Neural progenitor cell (in vitro differentiated cells): ENCODE measurements at regions not wholly inside any gene's neighbourhood (a gene's known extent, or its start where the extent isn't known, plus 50 kb on each side); places are given as distances from the start of the nearest gene placed in this dataset.
"Not testable (repeated sequence)": the region's sequence is repeated elsewhere in the genome, so short reads cannot be mapped to it uniquely, and the experiment has no call there.

Experiments used
- DNase-seq: peaks from one replicate; pipeline ENCODE4 v3.0.0-alpha.2; 2016; ENCODE audit warnings: low spot score
- H2AFZ ChIP-seq: fragments of 200-600 bp; sonication (generic); replicated peaks from 2 replicates; pipeline ENCODE4 v1.6.1; 2016; ENCODE audit warnings: antibody characterized with exemption
- H3F3A ChIP-seq: fragments of 200-600 bp; sonication (generic); 2 replicates; pipeline ENCODE4 v1.6.1; 2016; ENCODE audit warnings: antibody characterized with exemption, low read depth
- H3K27ac ChIP-seq: fragments of 200-600 bp; sonication (generic); 2 replicates; pipeline ENCODE4 v1.5.1; 2016; ENCODE audit warnings: mild to moderate bottlenecking
- H3K27me3 ChIP-seq: fragments of 200-600 bp; sonication (generic); 2 replicates; pipeline ENCODE4 v1.6.1; 2016; ENCODE audit warnings: mild to moderate bottlenecking, moderate library complexity
- H3K36me3 ChIP-seq: fragments of 200-600 bp; sonication (generic); 2 replicates; pipeline ENCODE4 v1.5.1; 2016
- H3K4me1 ChIP-seq: fragments of 200-600 bp; sonication (generic); 2 replicates; pipeline ENCODE4 v1.6.1; 2016; ENCODE audit warnings: mixed run types
- H3K4me2 ChIP-seq: fragments of 200-600 bp; sonication (generic); 2 replicates; pipeline ENCODE4 v1.6.1; 2016
- H3K4me3 ChIP-seq: fragments of 200-600 bp; sonication (generic); 2 replicates; pipeline ENCODE4 v1.5.1; 2016
- H3K79me2 ChIP-seq: fragments of 200-600 bp; sonication (generic); 2 replicates; pipeline ENCODE4 v1.6.1; 2016; ENCODE audit warnings: low read depth
- H3K9ac ChIP-seq: fragments of 200-600 bp; sonication (generic); 2 replicates; pipeline ENCODE4 v1.6.1; 2016
- H3K9me3 ChIP-seq: fragments of 200-600 bp; sonication (generic); 2 replicates; pipeline ENCODE4 v1.5.1; 2016; ENCODE audit warnings: low read depth
- H4K20me1 ChIP-seq: fragments of 200-600 bp; sonication (generic); 2 replicates; pipeline ENCODE4 v1.6.1; 2016; ENCODE audit warnings: low read depth
- H3K27ac Mint-ChIP-seq: 3 replicates; pipeline ENCODE4 v1.8.0; 2021; ENCODE audit warnings: mixed read lengths
- H3K27me3 Mint-ChIP-seq: 2 replicates; pipeline ENCODE4 v1.8.0; 2022; ENCODE audit warnings: low read depth, mild to moderate bottlenecking, inconsistent platforms, moderate library complexity, mixed read lengths; ENCODE audit not compliant: insufficient read depth
- H3K36me3 Mint-ChIP-seq: 3 replicates; pipeline ENCODE4 v1.8.0; 2021; ENCODE audit warnings: mixed read lengths
- H3K4me1 Mint-ChIP-seq: 3 replicates; pipeline ENCODE4 v1.8.0; 2021; ENCODE audit warnings: mixed read lengths
- H3K4me3 Mint-ChIP-seq: 3 replicates; pipeline ENCODE4 v1.8.0; 2021; ENCODE audit warnings: mild to moderate bottlenecking, moderate library complexity, mixed read lengths
- H3K9me3 Mint-ChIP-seq: 3 replicates; pipeline ENCODE4 v1.8.0; 2020; ENCODE audit warnings: mixed read lengths
- CTCF ChIP-seq: fragments of 200-600 bp; sonication (generic); IDR thresholded peaks from 2 replicates; pipeline ENCODE4 v1.5.1; 2017; ENCODE audit warnings: antibody characterized with exemption, mild to moderate bottlenecking
- EZH2 ChIP-seq: fragments of 200-600 bp; sonication (generic); IDR thresholded peaks from 2 replicates; pipeline ENCODE4 v1.6.1; 2017; ENCODE audit warnings: antibody characterized with exemption, mild to moderate bottlenecking, moderate library complexity
- EZH2phosphoT487 ChIP-seq: fragments of 200-600 bp; sonication (generic); IDR thresholded peaks from 2 replicates; pipeline ENCODE4 v1.6.1; 2017; ENCODE audit warnings: antibody characterized with exemption

GRCh38 chr14:44453433-44454171 lies 53.5 kb downstream of the FSCB start:
- H3K27ac Mint-ChIP-seq = no peak overlapping the region
- no peaks in the 10 kb centered on the region for H3F3A ChIP-seq
- H3K36me3 Mint-ChIP-seq = no peaks in the 10 kb centered on the region
- no peaks in the 10 kb centered on the region for H3K4me1 ChIP-seq
- no peaks in the 10 kb centered on the region for H4K20me1 ChIP-seq
- H3K4me3 ChIP-seq = no peak overlapping the region
- H2AFZ ChIP-seq = no peak overlapping the region
- H3K4me1 Mint-ChIP-seq = no peaks in the 10 kb centered on the region
- peaks cover 9% of the 10 kb centered on the region for H3K9me3 Mint-ChIP-seq
- H3K36me3 ChIP-seq = no peaks in the 10 kb centered on the region
- no peak overlapping the region for H3K27ac ChIP-seq
- no peak overlapping the region for H3K9ac ChIP-seq
- peaks cover 4% of the 10 kb centered on the region for H3K27me3 Mint-ChIP-seq
- DNase-seq = no peak
- no peak overlapping the region for H3K4me3 Mint-ChIP-seq
- peaks cover 4% of the 10 kb centered on the region for H3K9me3 ChIP-seq
- TF ChIP-seq EZH2 (no peak), EZH2phosphoT487 (no peak), CTCF (no peak)
- no peak overlapping the region for H3K4me2 ChIP-seq
- H3K79me2 ChIP-seq = no peaks in the 10 kb centered on the region
- no peaks in the 10 kb centered on the region for H3K27me3 ChIP-seq

- not testable (repeated sequence) for H3K27ac Mint-ChIP-seq, H2AFZ ChIP-seq, H3K36me3 ChIP-seq, H3K9me3 Mint-ChIP-seq, H3K4me3 Mint-ChIP-seq, H3K79me2 ChIP-seq, H3K27ac ChIP-seq, DNase-seq, H3K4me1 ChIP-seq, H3K36me3 Mint-ChIP-seq, H3K27me3 ChIP-seq, H3K4me1 Mint-ChIP-seq, H3K4me3 ChIP-seq, H3K4me2 ChIP-seq, H3K27me3 Mint-ChIP-seq, H4K20me1 ChIP-seq, H3K9me3 ChIP-seq, H3F3A ChIP-seq, H3K9ac ChIP-seq
Observed at GRCh38 chr14:44450232-44450631, 56.9 kb downstream of the FSCB start.

- no peak overlapping the region for H3K9ac ChIP-seq
- no peak for DNase-seq
- Mint-ChIP-seq H3K4me1 (no peaks in the 10 kb centered on the region), H3K27ac (no peak overlapping the region), H3K9me3 (no peaks in the 10 kb centered on the region), H3K27me3 (peaks cover 4% of the 10 kb centered on the region), H3K36me3 (no peaks in the 10 kb centered on the region), H3K4me3 (no peak overlapping the region)
- no peaks in the 10 kb centered on the region for H4K20me1 ChIP-seq
- H3F3A ChIP-seq = no peaks in the 10 kb centered on the region
- no peaks in the 10 kb centered on the region for H3K9me3 ChIP-seq
- H3K4me2 ChIP-seq = no peak overlapping the region
- no peak overlapping the region for H3K4me3 ChIP-seq
- no peak overlapping the region for H2AFZ ChIP-seq
- H3K4me1 ChIP-seq = no peaks in the 10 kb centered on the region
- H3K79me2 ChIP-seq = no peaks in the 10 kb centered on the region
- H3K27ac ChIP-seq = no peak overlapping the region
- H3K27me3 ChIP-seq = no peaks in the 10 kb centered on the region
- no peaks in the 10 kb centered on the region for H3K36me3 ChIP-seq
- TF ChIP-seq EZH2 (no peak), EZH2phosphoT487 (no peak), CTCF (no peak)
Observed at GRCh38 chr14:44449680-44450079, 57.4 kb downstream of the FSCB start.

- Mint-ChIP-seq H3K27ac (no peak overlapping the region), H3K27me3 (peaks cover 4% of the 10 kb centered on the region)
Observed at GRCh38 chr14:44448951-44449358, 58.1 kb downstream of the FSCB start.

More at GRCh38 chr14:44448951-44449358, 58.1 kb downstream of the FSCB start:
- H3K4me1 Mint-ChIP-seq = no peaks in the 10 kb centered on the region
- H3K27me3 ChIP-seq = no peaks in the 10 kb centered on the region
- no peaks in the 10 kb centered on the region for H3K4me1 ChIP-seq
- no peaks in the 10 kb centered on the region for H3K36me3 ChIP-seq
- no peaks in the 10 kb centered on the region for H3F3A ChIP-seq
- no peaks in the 10 kb centered on the region for H4K20me1 ChIP-seq
- DNase-seq = no peak
- no peaks in the 10 kb centered on the region for H3K9me3 Mint-ChIP-seq
- no peak overlapping the region for H2AFZ ChIP-seq
- H3K9ac ChIP-seq = no peak overlapping the region
- H3K36me3 Mint-ChIP-seq = no peaks in the 10 kb centered on the region
- H3K79me2 ChIP-seq = no peaks in the 10 kb centered on the region
- TF ChIP-seq EZH2 = no peak
- TF ChIP-seq CTCF = no peak
- no peak overlapping the region for H3K4me2 ChIP-seq
- no peak overlapping the region for H3K27ac ChIP-seq
- no peaks in the 10 kb centered on the region for H3K9me3 ChIP-seq
- H3K4me3 Mint-ChIP-seq = no peak overlapping the region
- no peak overlapping the region for H3K4me3 ChIP-seq
